T follicular helper cell (primary cell): ENCODE measurements at regions not wholly inside any gene's neighbourhood (a gene's known extent, or its start where the extent isn't known, plus 50 kb on each side); places are given as distances from the start of the nearest gene placed in this dataset.
"Not testable (repeated sequence)": the region's sequence is repeated elsewhere in the genome, so short reads cannot be mapped to it uniquely, and the experiment has no call there.

ENCODE experiments used
- DNase-seq: peaks from one replicate; pipeline ENCODE4 v3.0.0-alpha.2; 2020; ENCODE audit warnings: low read depth

- DNase-seq = no peak
These were observed 175.1 kb upstream of the S1PR3 start for GRCh38 chr9:88816141-88816540.

GRCh38 chr9:88816591-88816990 lies 174.7 kb upstream of the S1PR3 start:
- no peak for DNase-seq

GRCh38 chr9:88817628-88818027 lies 173.6 kb upstream of the S1PR3 start:
- no peak for DNase-seq

DNA sequence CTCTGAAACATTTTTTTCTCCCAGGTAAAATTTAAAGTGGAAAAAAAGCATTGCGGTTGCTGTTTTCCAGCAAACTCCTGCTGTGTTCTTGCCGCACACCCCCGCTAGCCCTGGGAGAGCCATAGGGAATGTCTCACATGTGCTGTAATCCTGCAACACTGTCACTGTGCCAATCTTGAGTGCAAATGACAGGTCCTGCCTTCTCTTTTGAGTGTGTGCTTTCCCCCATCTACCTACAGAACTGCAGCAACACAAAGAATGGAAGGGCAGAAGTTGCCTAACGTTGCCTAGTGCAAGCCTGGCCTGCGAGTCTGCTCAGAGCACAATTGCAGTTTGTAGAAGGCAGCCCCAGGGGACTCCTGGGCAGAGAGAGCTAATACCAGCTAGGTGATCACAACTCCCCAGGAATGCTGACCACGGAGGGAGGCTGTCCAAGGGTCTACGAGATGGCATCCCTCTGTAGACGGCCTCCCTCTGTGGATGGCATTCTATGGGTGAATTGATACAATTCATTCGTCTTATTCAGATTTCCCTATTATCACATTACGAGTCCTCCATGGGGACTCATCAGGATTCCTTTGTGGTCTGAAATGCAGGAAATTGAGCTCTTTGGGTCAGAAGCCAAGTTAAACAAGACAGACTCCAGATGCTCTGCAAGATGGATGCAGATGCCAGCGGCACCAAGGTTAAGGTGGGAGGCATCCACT lies 172.6 kb upstream of the S1PR3 start:
- no peak for DNase-seq

GRCh38 chr9:88819476-88819875 lies 171.8 kb upstream of the S1PR3 start:
- DNase-seq = no peak

DNA sequence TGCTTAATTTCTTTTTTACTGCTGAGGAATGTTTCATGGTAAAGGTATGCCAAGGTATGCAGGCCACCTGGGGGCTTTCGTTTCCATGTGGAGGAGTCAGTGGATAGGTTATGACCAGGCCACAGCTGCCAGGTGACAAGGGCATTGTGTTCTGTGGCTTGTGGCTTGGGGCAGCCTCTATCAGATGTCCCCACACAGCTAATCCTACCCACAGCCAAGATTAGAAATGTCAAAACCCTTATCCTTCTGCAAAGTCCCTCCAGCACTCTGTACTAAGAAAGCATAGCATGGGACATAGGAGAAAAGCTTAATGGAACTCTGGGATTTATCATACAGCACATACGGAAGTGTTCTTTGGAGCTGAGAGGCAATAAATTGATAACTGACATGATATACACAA lies 171.2 kb upstream of the S1PR3 start:
- DNase-seq = no peak

GRCh38 chr9:88821033-88821745 lies 170.1 kb upstream of the S1PR3 start:
- no peak for DNase-seq

- no peak for DNase-seq
These were observed 169.5 kb upstream of the S1PR3 start for GRCh38 chr9:88821746-88822106.

GRCh38 chr9:88824711-88825110 lies 166.6 kb upstream of the S1PR3 start:
- no peak for DNase-seq

GRCh38 chr9:88826181-88826580 lies 165.1 kb upstream of the S1PR3 start:
- no peak for DNase-seq

GRCh38 chr9:88826771-88827181 lies 164.5 kb upstream of the S1PR3 start:
- DNase-seq = no peak

- no peak for DNase-seq
These were observed 163.2 kb upstream of the S1PR3 start for GRCh38 chr9:88828018-88828417.

DNA sequence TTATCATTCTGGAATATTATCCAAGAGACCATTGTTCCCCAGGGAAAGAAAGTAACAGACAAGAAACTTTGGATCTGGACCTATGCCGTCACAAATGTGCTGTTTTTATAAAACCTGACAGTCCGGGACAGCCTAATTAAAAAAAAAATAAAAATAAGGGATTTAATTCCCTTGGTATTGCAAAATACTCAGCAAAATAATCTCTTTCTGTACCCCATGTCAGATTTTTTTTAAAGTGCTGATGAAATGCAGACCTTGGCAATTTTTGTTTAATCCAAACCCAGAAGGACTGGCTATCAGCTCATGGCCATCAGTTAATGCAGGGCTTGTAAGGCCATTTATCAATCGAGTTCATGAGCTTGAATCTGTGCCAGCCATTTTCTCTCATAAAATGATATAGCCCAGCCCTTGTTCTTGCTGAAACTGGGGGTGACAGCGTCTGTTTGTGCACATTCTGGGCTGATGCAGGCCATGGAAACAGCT lies 162.7 kb upstream of the S1PR3 start:
- DNase-seq = no peak

- DNase-seq = no peak
These were observed 162.0 kb upstream of the S1PR3 start for GRCh38 chr9:88829276-88829675.

DNA sequence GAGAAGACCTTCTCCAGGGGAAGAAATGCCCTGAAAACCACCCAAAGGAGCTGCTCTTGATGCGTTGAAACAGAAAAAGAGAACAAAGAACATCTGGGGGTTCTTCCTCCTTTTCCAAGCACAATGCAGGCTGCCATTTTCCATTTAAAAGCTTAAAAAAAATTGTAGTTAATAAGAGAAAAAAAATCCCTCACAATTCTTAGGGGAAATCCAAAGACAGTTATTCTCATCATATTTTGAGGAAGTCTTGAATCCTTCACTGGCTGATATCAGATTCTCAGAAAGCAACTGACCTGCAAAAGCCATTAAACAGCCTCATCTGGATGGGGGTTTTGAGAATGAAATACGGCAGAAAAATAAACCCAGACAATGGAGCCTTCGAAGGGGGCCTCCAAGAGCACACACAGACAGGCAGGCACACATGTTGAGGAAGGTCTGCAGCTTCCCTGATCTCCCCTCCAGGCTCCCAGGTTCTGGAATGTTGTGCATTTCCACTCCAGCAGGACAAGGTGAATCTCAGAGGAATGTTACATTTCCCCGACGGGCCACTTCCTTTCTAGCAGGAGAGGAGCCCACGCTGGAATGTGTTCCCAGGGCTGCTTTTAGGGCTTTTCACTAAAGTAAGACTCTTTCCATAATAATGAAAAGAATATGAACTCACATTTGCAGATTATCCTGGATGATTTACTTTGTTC lies 159.4 kb upstream of the S1PR3 start:
- no peak for DNase-seq

- no peak for DNase-seq
These were observed 157.3 kb upstream of the S1PR3 start for GRCh38 chr9:88833946-88834345.

GRCh38 chr9:88835038-88835466 lies 156.2 kb upstream of the S1PR3 start:
- DNase-seq = no peak

- DNase-seq = no peak
These were observed 155.5 kb upstream of the S1PR3 start for GRCh38 chr9:88835772-88836171.

DNA sequence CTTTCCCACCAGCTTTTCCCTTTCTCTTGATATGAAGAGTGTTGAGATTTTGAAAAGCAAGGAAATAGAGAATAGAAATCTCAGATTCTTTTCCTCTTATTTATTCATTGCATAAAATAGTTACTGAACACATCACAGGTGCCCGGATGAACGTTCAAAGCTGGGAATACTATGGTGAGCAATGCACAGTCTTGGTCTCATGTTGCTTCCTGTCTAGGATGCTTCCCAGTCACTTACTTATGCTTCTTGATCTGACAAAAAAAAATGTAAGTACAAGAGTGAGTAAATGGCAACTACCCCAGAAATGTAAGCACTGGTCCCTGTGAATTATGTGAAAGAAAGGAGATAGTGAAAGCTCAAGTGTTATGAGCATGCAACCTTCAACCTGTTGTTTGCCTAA lies 153.5 kb upstream of the S1PR3 start:
- DNase-seq = no peak

DNA sequence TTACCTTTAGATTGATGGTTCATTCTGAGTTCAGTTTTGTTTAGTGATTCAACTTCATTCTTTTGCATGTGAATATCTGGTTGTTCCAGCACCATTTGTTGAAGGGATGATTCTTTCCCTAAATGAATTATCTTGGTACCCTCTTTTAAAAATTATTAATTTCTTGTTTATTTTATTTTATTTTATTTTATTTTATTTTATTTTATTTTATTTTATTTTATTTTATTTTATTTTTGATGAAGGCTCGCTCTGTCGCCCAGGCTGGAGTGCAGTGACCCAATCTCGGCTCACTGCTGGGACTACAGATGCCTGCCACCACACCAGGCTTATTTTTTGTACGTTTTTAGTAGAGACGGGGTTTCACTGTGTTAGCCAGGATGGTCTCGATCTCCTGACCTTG lies 141.4 kb upstream of the S1PR3 start:
- DNase-seq = not testable (repeated sequence)

GRCh38 chr9:88852794-88853193 lies 138.5 kb upstream of the S1PR3 start:
- no peak for DNase-seq

DNA sequence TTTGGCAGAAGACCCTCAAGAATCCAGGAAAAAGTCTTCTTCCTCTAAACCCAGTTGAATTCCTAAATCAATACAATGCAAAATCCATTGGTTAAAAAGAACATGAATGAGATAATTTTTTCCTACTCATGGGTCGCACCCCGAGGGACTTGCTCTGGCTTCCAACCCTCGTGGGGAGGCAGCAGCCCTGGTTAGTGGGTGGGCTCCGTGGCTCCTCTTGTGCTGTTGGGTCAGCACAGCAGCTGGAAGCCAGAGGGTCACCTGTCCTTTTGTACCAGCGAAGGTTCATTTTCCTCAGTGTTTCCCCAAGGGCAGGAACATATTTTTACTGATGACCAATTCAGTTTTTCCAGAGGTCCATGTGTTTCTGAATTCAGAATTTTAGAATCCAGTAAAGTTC lies 120.6 kb upstream of the S1PR3 start:
- no peak for DNase-seq

DNA sequence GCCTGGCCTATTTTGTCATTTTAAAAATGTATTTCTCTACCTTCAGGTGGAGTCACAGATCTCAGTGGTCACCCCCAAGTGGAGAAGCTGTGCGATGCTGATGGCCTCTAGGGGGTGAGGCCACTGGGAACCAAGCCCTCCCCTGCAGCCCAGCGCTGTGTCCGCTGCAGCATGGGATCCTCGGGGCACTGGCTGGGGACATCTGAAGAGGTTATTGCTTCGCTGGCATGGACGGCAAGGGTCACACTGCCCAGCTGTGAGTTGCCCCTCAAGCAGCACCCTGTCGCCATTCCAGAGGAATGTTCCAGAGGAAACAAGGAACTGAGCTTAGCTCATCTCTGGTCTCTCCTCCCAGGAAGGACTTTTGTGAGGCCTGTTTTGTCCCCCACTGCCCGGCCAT lies 119.6 kb upstream of the S1PR3 start:
- DNase-seq = no peak
